ENCODE measurements at regions not wholly inside any gene's neighbourhood (a gene's known extent, or its start where the extent isn't known, plus 50 kb on each side); places are given as distances from the start of the nearest gene placed in this dataset.

DNA sequence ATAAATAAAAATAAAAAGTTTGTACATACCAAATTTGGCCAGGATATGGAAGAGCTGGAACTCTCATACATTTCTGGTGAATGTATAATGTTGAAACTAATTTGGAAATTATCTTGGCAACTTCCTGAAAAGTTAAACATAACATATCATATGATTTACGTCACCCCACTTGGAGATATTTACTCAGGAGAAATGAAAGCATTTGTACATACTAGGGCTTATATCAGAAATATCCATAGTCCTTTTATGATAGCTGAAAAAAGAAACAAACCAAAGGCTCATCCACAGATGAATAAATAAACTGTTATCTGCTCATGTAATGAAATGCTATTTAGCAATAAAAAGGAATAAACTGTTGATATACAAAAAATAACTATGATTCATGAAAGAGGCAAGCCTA is 318.2 kb upstream of the NRXN1 start:
- TF ChIP-seq, protein P1, sequence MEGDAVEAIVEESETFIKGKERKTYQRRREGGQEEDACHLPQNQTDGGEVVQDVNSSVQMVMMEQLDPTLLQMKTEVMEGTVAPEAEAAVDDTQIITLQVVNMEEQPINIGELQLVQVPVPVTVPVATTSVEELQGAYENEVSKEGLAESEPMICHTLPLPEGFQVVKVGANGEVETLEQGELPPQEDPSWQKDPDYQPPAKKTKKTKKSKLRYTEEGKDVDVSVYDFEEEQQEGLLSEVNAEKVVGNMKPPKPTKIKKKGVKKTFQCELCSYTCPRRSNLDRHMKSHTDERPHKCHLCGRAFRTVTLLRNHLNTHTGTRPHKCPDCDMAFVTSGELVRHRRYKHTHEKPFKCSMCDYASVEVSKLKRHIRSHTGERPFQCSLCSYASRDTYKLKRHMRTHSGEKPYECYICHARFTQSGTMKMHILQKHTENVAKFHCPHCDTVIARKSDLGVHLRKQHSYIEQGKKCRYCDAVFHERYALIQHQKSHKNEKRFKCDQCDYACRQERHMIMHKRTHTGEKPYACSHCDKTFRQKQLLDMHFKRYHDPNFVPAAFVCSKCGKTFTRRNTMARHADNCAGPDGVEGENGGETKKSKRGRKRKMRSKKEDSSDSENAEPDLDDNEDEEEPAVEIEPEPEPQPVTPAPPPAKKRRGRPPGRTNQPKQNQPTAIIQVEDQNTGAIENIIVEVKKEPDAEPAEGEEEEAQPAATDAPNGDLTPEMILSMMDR (IDR thresholded peaks at IDR 0.05): no peak
- TF ChIP-seq POLR2A (IDR thresholded peaks at IDR 0.05): no peak
